OCI-M2 (cell line): ENCODE measurements at regions not wholly inside any gene's neighbourhood (a gene's known extent, or its start where the extent isn't known, plus 50 kb on each side); places are given as distances from the start of the nearest gene placed in this dataset.
"Not testable (repeated sequence)": the region's sequence is repeated elsewhere in the genome, so short reads cannot be mapped to it uniquely, and the experiment has no call there.

ENCODE experiments used
- DNase-seq: peaks from one replicate; lab custom pipeline; 2025; ENCODE audit not compliant: unreplicated experiment; lab: John Stamatoyannopoulos, UW

DNA sequence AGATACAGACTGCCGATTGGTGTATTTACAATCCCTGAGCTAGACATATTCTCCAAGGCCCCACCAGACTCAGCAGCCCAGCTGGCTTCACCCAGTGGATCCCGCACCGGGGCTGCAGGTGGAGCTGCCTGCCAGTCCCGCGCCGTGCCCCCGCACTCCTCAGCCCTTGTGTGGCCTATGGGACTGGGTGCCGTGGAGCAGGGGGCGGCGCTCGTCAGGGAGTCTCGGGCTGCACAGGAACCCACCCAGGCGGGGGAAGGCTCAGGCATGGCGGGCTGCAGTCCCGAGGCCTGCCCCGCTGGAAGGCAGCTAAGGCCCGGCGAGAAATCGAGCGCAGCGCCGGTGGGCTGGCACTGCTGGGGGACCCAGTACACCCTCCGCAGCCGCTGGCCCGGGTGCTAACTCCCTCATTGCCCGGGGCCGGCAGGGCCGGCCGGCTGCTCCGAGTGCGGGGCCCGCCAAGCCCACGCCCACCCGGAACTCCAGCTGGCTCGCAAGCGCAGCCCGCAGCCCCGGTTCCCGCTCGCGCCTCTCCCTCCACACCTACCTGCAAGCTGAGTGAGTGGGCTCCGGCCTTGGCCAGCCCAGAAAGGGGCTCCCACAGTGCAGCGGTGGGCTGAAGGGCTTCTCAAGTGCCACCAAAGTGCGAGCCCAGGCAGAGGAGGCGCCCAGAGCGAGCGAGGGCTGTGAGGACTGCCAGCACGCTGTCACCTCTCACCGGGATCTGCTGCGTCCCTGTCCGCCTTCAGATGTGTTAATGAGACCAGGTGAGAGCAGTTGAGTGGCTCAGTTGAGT is 137.8 kb upstream of the LCORL start:
- not testable (repeated sequence) for DNase-seq

DNA sequence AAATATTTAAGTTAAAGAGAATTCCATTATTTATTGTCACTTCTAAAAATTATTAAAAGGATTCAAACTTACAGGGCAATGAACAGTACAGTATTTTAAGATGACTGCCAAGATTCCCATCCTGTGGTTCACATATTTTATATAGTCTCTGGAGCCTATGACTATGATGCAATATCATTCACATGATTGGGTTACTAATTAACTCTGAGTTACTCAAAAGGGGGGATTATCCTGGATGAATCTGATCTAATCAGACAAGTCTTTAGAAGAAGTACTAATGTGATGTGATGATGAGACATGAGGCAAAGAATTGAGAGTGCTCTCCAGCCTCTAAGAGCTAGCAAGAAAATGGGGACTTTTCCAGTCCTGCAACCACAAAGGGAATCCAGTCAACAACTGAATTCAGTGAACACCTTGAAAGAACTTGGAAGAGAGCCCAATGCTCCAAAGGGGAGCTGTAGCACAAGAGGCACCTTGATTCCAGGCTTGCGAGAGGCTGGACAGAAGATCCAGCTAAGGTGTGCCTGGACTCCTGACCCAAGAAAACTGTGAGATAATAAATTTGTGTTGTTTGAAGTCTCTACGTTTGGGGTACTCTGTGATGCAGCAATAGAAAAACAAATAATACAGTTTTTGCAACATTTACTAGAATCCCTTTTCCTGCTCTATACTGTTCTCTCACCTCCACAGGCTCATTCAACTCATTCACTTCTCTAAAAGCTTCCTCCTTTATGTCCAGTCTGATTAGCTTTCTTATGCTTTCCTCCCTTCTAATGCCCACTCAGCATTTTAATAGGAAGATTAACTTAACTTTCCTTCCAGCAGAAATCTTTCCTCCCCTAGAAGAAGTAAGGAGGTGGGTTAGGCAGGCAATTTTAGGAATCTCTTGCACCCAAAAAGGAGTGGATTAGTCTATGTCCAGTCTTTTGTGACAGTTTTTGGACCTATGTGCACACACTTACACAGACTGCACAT is 133.8 kb upstream of the LCORL start:
- DNase-seq: no peak

DNA sequence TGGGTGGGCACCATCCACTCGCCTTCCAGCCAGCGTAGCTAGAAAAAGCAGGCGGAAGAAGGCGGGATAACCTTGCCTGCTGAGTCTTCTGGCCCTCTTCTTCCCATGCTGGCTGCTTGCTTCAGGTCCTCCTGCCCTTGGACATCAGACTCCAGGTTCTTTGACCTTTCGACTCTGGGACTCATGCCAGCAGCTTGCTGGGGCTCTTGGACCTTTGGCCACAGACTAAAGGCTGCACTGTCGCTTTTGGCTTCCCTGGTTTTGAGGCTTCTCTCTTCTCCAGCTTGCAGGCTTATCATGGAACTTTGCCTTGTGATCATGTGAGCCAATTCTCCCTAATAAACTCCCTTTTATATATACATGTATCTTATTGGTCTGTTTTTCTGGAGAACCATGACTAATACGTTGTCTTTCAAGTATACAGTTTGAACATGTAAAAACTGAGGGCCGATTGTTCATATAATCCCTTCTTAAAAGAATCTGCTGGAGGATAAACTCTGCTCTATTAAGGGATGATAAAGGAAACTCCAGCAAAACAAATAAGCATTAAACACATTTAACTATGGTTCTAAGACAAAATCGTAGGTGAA is 116.6 kb upstream of the LCORL start:
- no peak for DNase-seq

DNA sequence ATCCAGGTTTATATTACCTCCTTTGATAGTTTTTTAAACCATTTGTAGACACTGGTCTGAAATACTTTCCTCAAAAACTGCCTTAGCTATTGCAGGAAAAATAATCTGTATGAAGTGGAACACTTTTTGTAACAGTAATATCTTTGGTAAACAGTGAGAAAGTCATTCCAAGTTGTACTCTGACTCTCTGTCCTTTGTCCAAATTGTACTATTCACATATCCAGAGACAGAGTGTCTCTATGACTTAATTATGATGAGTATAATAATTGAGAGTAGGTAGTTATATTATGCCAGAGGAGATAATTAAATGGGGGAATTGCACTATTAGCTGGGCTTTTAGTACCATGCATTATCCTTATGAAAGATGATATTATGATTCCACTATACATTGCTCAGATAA is 112.6 kb upstream of the LCORL start:
- DNase-seq: no peak

DNA sequence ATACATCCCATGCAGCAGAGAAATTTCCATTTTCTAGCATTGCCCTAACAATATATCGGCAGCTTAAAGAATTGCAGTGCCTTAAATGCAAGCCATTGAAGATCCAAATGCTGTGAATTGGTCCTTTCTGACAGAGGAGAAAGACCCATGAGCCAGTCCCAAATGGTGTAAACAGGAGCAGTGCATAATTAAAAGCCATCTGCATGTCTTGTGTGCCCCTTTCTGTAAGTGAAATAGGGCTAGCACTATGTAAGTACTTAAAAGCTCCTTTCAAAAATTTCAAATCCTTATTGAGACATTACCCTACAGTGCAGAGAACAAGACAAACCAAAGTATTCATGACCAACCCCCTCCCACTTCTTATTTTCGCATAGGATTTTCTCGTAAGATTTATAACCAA is 108.7 kb upstream of the LCORL start:
- no peak for DNase-seq

DNA sequence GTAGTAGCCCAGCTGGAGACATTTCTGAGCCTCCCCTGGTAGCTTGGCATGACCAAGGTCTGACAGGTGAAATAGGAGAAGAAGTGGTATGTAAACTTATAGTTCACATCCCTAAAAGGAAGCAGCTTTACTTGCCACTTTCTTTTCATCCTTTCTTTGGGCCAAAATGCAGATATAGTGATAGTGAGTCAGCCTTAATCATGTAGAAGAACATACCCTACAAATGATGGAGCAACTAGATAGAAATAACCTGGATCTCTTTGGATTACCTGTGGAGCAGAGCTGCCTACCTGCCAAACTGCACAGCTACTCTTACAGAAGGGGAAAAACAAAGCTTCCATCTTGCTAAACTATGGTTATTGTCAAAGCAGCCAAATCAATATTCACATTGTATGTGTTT is 106.7 kb upstream of the LCORL start:
- no peak for DNase-seq

DNA sequence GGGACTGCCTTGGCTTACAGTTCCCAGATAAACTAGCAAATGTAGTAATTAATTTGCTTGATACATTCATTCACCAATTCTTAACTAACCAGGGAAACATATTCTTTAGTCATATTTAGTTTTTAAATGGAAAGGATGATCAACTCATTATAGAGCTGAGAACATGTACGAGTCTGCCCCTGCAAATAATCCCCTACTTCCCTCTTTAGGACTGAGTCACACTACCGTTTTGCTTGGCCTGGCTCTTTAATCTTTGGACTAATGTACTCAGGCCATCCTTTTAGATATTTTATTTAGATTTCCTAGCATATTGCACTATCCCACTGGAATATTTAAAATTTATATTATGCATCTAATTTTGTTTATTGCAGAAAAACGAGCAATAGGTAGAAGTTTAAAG is 105.5 kb upstream of the LCORL start:
- DNase-seq: no peak

DNA sequence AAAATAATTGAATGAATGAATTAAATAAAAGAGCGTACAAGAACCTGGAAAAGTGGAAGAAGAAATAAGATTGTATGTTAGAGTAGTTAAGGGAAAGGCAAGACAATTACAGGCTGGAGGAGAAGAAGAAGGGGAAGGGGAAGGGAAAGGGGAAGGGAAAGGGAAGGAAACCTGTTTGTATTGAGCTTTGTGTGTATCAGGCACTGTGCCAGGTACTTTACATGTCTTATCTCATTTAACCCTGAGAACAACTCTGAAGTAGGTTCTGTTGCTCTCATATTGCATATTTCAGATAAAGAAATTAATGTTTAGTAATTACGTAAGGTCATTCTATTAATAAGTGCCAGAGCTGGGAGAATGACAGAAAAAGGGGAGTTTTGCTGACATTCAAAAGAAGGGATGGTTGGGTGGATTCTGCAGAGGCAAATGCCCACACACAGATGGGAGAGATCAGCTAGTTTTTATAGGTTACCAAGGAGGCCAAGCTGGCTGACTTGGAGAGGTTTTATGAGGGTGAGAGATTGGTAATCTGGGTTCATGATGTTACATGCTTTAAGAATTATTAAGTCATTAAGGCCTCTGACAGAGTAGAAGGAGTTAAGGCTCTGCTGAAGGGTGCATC is 92.3 kb upstream of the LCORL start:
- no peak for DNase-seq

DNA sequence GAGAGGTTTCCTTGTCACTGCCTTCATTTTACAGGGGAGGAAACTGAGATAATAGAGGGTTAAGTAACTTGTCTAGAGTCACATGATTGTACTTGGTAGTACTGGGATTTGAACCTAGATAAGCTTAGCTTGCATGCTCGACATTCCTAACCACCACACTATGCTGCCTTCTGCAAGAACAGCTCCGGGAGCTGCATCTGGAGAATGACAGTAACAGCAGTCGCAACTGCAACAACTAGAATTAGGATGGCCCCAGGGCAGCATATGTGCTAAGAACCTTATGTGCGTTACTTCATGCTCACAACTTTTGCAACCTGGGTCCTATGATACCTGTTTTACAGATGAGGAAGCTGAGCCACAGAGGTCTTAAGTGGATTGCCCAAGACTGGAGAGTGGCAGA is 89.5 kb upstream of the LCORL start:
- no peak for DNase-seq

DNA sequence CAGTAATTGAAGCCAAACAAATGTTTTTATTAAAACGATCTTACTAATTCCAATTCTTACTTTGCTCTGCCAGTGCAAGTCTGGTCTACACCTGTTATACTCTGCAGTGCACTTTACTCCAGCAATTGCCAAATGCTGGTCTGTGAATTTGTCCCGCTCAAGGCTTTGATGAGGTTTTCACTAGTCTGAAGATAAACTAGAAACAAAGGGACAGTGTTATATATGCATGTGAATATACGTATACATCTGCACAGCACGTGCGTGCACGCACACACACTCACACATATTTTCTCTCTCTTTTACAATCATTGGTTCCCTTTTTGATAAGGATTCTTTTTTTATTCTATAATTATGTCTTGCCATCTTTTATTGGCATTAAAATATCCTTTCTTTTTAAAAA is 88.5 kb upstream of the LCORL start:
- DNase-seq: no peak

DNA sequence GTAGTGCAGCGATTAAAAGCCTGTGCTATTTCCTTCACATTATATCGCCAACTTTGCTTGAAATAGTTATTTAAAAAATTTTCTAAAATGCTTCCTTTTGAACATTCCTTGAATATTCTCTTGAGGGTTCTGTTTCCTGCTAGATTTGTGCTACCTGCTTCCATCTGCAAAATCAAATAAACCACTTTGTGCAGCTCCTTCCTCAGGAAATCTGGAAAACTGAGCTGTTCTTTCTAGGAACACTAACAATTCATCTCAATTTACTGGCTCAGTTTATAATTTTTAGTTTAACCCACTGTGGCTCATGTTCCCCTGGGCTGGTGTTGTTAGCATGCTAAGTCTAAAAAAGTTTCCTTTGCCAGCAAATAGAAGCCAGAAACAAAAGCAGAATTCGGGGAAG is 88.1 kb upstream of the LCORL start:
- no peak for DNase-seq

DNA sequence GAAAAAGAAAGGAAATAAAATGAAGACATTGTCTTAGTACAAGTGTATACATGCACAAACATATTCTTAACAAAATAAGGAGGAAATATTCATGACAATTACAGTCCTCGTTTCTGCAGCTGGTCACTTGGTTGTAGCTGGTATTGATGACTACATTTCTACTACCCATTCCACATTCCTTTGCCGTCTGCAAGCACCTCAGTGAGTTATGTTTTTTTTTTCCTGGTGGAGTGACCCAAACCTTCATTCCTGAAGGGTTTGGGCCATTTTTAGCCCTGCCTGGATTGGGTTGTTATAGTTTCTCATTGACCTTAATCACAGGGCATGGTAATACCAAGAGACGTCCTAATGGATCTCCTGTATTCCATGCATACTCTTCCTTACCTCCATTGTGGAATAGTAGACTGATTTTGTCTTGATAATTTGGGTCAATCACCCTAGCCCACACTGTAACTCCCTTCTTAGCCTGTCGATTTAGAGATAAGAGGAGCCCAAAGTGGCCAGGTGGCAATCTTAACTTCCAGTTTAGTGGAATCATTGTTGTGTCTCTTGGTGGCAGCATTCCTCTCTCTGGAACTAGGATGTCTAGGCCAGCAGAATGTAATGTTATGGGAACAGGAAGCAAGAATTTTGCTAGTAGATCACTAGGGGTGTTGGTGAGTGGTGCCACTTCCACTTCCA is 86.4 kb upstream of the LCORL start:
- DNase-seq: not testable (repeated sequence)

DNA sequence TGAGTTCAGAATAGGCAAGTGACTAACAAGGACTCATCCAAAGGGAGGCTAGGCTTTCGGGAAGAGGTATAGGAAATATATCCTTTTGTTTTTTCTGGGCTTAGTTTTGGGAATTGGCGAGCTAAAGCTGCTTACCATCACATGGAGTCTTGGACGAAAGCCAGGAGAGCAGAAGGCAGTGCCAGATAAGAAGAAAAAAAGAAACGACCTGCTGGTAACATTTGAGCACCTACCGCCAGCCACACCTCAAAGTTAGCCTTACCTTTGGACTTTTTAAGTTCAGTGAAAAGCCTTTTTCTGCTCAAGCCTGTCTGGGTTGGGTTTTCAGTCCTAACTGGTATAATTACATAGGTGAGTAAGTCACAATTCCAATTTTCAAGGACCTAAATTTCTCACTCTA is 85.1 kb upstream of the LCORL start:
- DNase-seq: no peak

DNA sequence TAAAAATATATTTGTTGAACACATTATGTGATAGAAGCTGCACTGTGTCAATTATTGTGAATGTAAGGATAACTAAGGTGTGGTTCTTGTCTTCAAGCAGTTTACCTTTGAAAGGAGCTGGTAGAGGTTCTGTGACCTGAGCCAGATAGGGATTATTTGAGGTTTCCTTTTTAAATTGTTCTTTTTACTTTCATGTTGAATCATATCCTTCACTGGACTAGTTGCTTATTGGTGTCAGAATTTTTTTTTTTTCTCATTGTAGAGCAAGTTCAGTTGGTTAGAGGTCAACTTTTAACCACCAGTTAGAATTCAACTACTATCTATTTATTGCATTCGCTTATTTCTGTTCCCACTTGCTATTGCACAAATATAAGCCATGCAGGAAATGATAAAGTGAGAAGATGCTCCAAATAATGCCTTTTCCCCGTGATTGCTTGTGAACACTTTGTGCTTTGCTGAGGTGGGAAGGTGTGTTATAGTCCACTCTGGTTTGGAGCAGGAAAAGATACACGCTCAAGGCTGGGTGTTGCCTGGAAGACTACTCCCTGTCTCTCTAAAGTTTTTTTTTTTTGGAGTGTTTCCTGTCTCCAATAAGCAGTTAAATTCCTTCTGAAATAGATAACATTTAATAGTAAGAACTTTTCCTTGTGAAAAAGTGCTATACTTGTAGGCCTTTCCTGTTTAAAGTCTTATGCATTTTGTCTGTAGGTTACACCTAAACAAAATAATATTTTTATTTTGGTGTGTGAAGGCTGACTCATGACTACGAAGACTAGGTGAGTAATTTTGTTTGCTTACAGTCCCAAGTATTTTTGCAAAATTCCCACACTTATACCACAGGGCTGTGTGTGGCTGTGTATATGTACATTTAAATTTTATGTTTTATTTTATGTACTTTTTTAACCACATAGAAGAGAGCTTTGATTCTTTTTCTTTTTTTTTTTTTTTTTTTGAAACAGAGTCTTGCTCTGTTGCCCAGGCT is 83.8 kb upstream of the LCORL start:
- DNase-seq: no peak

DNA sequence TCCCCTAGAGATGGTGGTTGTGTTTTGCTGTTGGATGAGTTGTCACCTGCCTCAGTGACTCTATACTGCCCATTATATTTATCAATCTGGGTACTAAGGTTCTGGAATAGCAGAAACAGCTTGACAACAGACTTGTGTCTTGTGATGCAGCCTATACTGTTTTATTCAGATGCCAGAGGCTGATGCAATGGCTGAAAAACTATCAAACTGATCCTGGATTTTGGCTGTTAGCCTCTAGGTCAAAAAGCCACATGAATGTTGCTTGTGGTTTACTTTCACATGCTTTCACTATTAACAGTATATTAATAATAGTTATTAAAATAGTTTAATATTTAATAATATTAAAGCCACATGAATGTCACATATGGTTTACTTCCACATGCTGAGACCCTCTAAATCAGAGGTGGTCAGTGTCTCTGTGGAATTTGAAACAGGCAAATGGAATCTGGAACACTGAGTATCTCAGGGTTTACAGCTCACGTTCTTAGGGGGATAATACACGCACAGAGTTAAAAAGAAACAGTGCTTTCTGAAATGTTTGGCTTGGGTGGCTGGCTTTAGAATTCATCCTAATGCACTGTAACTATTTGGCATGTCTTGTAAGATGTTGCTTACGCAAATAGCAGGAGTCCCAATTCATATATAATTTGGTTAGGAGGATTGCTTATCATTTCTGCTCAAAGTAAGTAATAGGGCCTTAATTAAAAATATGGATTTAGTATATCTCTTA is 82.5 kb upstream of the LCORL start:
- DNase-seq: no peak

DNA sequence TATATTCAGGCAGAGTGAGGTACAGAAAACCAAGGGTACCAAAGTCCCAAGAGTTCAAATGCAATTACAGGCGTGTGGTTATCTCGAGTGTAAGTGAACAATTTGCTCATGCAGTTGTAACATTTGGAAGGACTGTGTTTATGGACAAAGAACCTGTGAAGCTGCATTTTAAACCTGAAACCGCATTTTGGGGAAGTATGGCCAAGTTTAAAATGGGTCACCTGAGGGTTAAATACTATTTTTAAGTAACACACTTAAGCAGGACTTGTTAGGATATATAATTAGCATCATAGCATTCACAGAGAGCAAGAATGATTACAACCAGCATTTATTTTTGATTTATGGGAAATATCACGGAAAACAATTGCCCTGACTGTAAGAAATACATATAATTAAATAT is 79.1 kb upstream of the LCORL start:
- no peak for DNase-seq

DNA sequence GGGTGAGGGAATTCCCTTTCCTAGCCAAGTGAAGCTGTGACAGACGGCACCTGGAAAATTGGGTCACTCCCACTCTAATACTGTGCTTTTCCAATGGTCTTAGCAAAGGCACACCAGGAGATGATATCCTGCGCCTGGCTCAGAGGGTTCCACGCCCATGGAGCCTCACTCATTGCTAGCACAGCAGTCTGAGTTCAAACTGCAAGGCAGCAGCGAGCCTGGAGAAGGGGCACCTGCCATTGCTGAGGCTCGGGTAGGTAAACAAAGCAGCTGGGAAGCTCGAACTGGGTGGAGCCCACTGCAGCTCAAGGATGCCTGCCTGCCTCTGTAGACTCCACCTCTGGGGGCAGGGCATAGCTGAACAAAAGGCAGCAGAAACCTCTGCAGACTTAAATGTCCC is 68.9 kb upstream of the LCORL start:
- not testable (repeated sequence) for DNase-seq

DNA sequence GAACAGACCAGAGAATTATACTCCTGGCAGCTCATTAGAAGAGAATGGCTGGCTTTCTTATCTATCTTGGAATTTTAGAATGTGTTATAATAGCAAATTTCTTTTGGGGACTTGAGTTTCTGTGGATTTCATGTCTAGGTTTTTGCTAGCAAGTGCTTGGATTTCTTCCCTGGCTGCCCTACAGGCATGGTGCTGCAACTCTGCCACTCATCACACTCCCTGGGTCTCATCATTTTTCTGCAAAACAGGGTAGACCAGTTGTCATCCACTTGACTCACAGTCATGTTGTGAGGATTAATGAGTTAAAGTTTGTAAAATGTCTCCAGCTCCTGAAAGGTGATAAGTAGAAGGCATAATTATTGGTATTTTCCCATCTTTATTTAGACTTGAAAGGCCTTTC is 60.7 kb upstream of the LCORL start:
- no peak for DNase-seq

DNA sequence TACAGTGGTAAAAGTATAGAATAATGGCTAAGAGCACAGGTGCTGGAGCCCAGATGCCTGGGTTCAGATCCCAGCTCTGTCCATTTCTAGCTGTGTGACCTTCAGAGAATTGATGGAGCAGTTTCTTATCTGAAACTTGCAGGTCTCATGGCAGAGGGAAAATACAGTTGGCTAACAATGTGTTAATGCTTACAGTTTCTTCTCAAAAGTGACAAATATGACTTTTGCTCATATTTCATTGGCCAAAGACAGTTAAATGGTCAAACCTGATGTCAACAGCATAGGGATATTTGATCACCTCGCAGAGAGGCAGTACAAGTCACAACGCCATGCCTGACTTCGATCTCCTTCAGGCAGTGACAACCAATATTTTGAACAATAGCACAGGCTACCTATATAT is 60.2 kb upstream of the LCORL start:
- DNase-seq: no peak
